ENCODE measurements at regions not wholly inside any gene's neighbourhood (a gene's known extent, or its start where the extent isn't known, plus 50 kb on each side); places are given as distances from the start of the nearest gene placed in this dataset.

GRCh38 chr5:20649966-20650365 lies 662.0 kb upstream of the CDH18 start:
- no peak for DNase-seq (ENCODE audit: low spot score)

GRCh38 chr5:20648981-20649380 lies 661.0 kb upstream of the CDH18 start:
- no peak for DNase-seq (ENCODE audit: low spot score)

- DNase-seq (ENCODE audit: low spot score) = no peak
Observed at GRCh38 chr5:20636686-20637085, 648.7 kb upstream of the CDH18 start.

GRCh38 chr5:20619591-20619990 lies 631.6 kb upstream of the CDH18 start:
- DNase-seq (ENCODE audit: low spot score) = no peak

GRCh38 chr5:20618340-20618739 lies 630.3 kb upstream of the CDH18 start:
- DNase-seq (ENCODE audit: low spot score) = no peak

GRCh38 chr5:20617841-20618240 lies 629.8 kb upstream of the CDH18 start:
- no peak for DNase-seq (ENCODE audit: low spot score)

- DNase-seq (ENCODE audit: low spot score) = no peak
Observed at GRCh38 chr5:20615888-20616563, 628.0 kb upstream of the CDH18 start.

- DNase-seq (ENCODE audit: low spot score) = no peak
Observed at GRCh38 chr5:20611620-20612019, 623.6 kb upstream of the CDH18 start.

GRCh38 chr5:20610681-20611080 lies 622.7 kb upstream of the CDH18 start:
- DNase-seq (ENCODE audit: low spot score) = no peak

GRCh38 chr5:20609126-20609525 lies 621.1 kb upstream of the CDH18 start:
- DNase-seq (ENCODE audit: low spot score) = no peak

GRCh38 chr5:20608567-20608966 lies 620.6 kb upstream of the CDH18 start:
- DNase-seq (ENCODE audit: low spot score) = no peak

- DNase-seq (ENCODE audit: low spot score) = no peak
Observed at GRCh38 chr5:20605732-20606525, 617.9 kb upstream of the CDH18 start.

GRCh38 chr5:20604992-20605391 lies 617.0 kb upstream of the CDH18 start:
- DNase-seq (ENCODE audit: low spot score) = no peak

- no peak for DNase-seq (ENCODE audit: low spot score)
Observed at GRCh38 chr5:20601678-20602100, 613.7 kb upstream of the CDH18 start.

GRCh38 chr5:20590356-20590755 lies 602.4 kb upstream of the CDH18 start:
- DNase-seq (ENCODE audit: low spot score) = no peak

GRCh38 chr5:20575571-20575970 lies 587.6 kb upstream of the CDH18 start:
- no peak for DNase-seq (ENCODE audit: low spot score)

GRCh38 chr5:20574576-20574975 lies 586.6 kb upstream of the CDH18 start:
- no peak for DNase-seq (ENCODE audit: low spot score)

GRCh38 chr5:20572614-20573013 lies 584.6 kb upstream of the CDH18 start:
- no peak for DNase-seq (ENCODE audit: low spot score)

- no peak for DNase-seq (ENCODE audit: low spot score)
Observed at GRCh38 chr5:20570486-20570885, 582.5 kb upstream of the CDH18 start.

- no peak for DNase-seq (ENCODE audit: low spot score)
Observed at GRCh38 chr5:20562544-20562943, 574.5 kb upstream of the CDH18 start.

GRCh38 chr5:20559845-20560244 lies 571.8 kb upstream of the CDH18 start:
- DNase-seq (ENCODE audit: low spot score) = no peak

- DNase-seq (ENCODE audit: low spot score) = no peak
Observed at GRCh38 chr5:20556115-20556763, 568.2 kb upstream of the CDH18 start.

- no peak for DNase-seq (ENCODE audit: low spot score)
Observed at GRCh38 chr5:20555034-20555433, 567.0 kb upstream of the CDH18 start.
